OCI-LY1 (cell line): ENCODE measurements at regions not wholly inside any gene's neighbourhood (a gene's known extent, or its start where the extent isn't known, plus 50 kb on each side); places are given as distances from the start of the nearest gene placed in this dataset.

Source experiments
- EZH2 ChIP-seq: fragments of 200-600 bp; sonication (generic), shearing (Covaris generic); IDR thresholded peaks from 2 replicates; pipeline ENCODE4 v1.8.0; 2017; ENCODE audit warnings: borderline replicate concordance, mixed run types, mild to moderate bottlenecking, antibody characterized with exemption, low read length, moderate library complexity, mixed read lengths
- TF ChIP-seq, protein P1 (sequence below): fragments of 200-600 bp; sonication (generic), shearing (Covaris generic); IDR thresholded peaks from 2 replicates; pipeline ENCODE4 v1.5.1; 2017; ENCODE audit warnings: mild to moderate bottlenecking, antibody characterized with exemption, low read length, moderate library complexity, mixed read lengths

DNA sequence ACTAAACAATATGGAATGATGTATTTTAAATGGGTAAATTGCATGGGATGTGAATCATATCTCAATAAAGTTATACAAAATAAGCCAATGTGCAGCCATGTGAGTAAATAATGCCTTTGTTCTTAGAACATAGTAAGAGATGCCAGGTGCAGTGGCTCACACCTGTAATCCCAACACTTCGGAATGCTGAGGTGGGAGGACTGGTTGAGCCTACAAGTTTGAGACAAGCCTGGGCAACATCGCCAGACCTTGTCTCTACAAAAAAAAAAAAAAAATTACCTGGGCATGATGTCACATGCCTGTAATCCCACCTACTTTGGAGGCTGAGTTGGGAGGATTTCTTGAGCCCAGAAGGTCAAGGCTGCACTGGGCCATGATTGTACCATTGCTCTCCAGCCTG, 230.7 kb downstream of the RFC3 start:
- TF ChIP-seq, protein P1, sequence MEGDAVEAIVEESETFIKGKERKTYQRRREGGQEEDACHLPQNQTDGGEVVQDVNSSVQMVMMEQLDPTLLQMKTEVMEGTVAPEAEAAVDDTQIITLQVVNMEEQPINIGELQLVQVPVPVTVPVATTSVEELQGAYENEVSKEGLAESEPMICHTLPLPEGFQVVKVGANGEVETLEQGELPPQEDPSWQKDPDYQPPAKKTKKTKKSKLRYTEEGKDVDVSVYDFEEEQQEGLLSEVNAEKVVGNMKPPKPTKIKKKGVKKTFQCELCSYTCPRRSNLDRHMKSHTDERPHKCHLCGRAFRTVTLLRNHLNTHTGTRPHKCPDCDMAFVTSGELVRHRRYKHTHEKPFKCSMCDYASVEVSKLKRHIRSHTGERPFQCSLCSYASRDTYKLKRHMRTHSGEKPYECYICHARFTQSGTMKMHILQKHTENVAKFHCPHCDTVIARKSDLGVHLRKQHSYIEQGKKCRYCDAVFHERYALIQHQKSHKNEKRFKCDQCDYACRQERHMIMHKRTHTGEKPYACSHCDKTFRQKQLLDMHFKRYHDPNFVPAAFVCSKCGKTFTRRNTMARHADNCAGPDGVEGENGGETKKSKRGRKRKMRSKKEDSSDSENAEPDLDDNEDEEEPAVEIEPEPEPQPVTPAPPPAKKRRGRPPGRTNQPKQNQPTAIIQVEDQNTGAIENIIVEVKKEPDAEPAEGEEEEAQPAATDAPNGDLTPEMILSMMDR = no peak
- TF ChIP-seq EZH2 = no peak
